Neural progenitor cell (in vitro differentiated cells): ENCODE measurements at regions not wholly inside any gene's neighbourhood (a gene's known extent, or its start where the extent isn't known, plus 50 kb on each side); places are given as distances from the start of the nearest gene placed in this dataset.

Source experiments
- DNase-seq: peaks from one replicate; pipeline ENCODE4 v3.0.0-alpha.2; 2016; ENCODE audit warnings: low spot score
- H2AFZ ChIP-seq: fragments of 200-600 bp; sonication (generic); replicated peaks from 2 replicates; pipeline ENCODE4 v1.6.1; 2016; ENCODE audit warnings: antibody characterized with exemption
- H3F3A ChIP-seq: fragments of 200-600 bp; sonication (generic); 2 replicates; pipeline ENCODE4 v1.6.1; 2016; ENCODE audit warnings: antibody characterized with exemption, low read depth
- H3K27ac ChIP-seq: fragments of 200-600 bp; sonication (generic); 2 replicates; pipeline ENCODE4 v1.5.1; 2016; ENCODE audit warnings: mild to moderate bottlenecking
- H3K27me3 ChIP-seq: fragments of 200-600 bp; sonication (generic); 2 replicates; pipeline ENCODE4 v1.6.1; 2016; ENCODE audit warnings: mild to moderate bottlenecking, moderate library complexity
- H3K36me3 ChIP-seq: fragments of 200-600 bp; sonication (generic); 2 replicates; pipeline ENCODE4 v1.5.1; 2016
- H3K4me1 ChIP-seq: fragments of 200-600 bp; sonication (generic); 2 replicates; pipeline ENCODE4 v1.6.1; 2016; ENCODE audit warnings: mixed run types
- H3K4me2 ChIP-seq: fragments of 200-600 bp; sonication (generic); 2 replicates; pipeline ENCODE4 v1.6.1; 2016
- H3K4me3 ChIP-seq: fragments of 200-600 bp; sonication (generic); 2 replicates; pipeline ENCODE4 v1.5.1; 2016
- H3K79me2 ChIP-seq: fragments of 200-600 bp; sonication (generic); 2 replicates; pipeline ENCODE4 v1.6.1; 2016; ENCODE audit warnings: low read depth
- H3K9ac ChIP-seq: fragments of 200-600 bp; sonication (generic); 2 replicates; pipeline ENCODE4 v1.6.1; 2016
- H3K9me3 ChIP-seq: fragments of 200-600 bp; sonication (generic); 2 replicates; pipeline ENCODE4 v1.5.1; 2016; ENCODE audit warnings: low read depth
- H4K20me1 ChIP-seq: fragments of 200-600 bp; sonication (generic); 2 replicates; pipeline ENCODE4 v1.6.1; 2016; ENCODE audit warnings: low read depth
- H3K27ac Mint-ChIP-seq: 3 replicates; pipeline ENCODE4 v1.8.0; 2021; ENCODE audit warnings: mixed read lengths
- H3K27me3 Mint-ChIP-seq: 2 replicates; pipeline ENCODE4 v1.8.0; 2022; ENCODE audit warnings: low read depth, mild to moderate bottlenecking, inconsistent platforms, moderate library complexity, mixed read lengths; ENCODE audit not compliant: insufficient read depth
- H3K36me3 Mint-ChIP-seq: 3 replicates; pipeline ENCODE4 v1.8.0; 2021; ENCODE audit warnings: mixed read lengths
- H3K4me1 Mint-ChIP-seq: 3 replicates; pipeline ENCODE4 v1.8.0; 2021; ENCODE audit warnings: mixed read lengths
- H3K4me3 Mint-ChIP-seq: 3 replicates; pipeline ENCODE4 v1.8.0; 2021; ENCODE audit warnings: mild to moderate bottlenecking, moderate library complexity, mixed read lengths
- H3K9me3 Mint-ChIP-seq: 3 replicates; pipeline ENCODE4 v1.8.0; 2020; ENCODE audit warnings: mixed read lengths
- CTCF ChIP-seq: fragments of 200-600 bp; sonication (generic); IDR thresholded peaks from 2 replicates; pipeline ENCODE4 v1.5.1; 2017; ENCODE audit warnings: antibody characterized with exemption, mild to moderate bottlenecking
- EZH2 ChIP-seq: fragments of 200-600 bp; sonication (generic); IDR thresholded peaks from 2 replicates; pipeline ENCODE4 v1.6.1; 2017; ENCODE audit warnings: antibody characterized with exemption, mild to moderate bottlenecking, moderate library complexity
- EZH2phosphoT487 ChIP-seq: fragments of 200-600 bp; sonication (generic); IDR thresholded peaks from 2 replicates; pipeline ENCODE4 v1.6.1; 2017; ENCODE audit warnings: antibody characterized with exemption

GRCh38 chr14:28348797-28349196, 417.8 kb upstream of the FOXG1 start:
- no peaks in the 10 kb centered on the region for H3K4me1 ChIP-seq
- no peak overlapping the region for H3K27ac Mint-ChIP-seq
- no peak overlapping the region for H3K4me2 ChIP-seq
- H3K4me3 Mint-ChIP-seq = no peak overlapping the region
- no peaks in the 10 kb centered on the region for H3K27me3 ChIP-seq
- H3K4me3 ChIP-seq = no peak overlapping the region
- no peak for DNase-seq
- no peak overlapping the region for H3K9ac ChIP-seq
- H3K36me3 Mint-ChIP-seq = no peaks in the 10 kb centered on the region
- no peaks in the 10 kb centered on the region for H3K9me3 Mint-ChIP-seq
- H3K79me2 ChIP-seq = no peaks in the 10 kb centered on the region
- no peaks in the 10 kb centered on the region for H3F3A ChIP-seq
- no peak overlapping the region for H3K27ac ChIP-seq
- no peaks in the 10 kb centered on the region for H3K36me3 ChIP-seq
- H4K20me1 ChIP-seq = no peaks in the 10 kb centered on the region
- TF ChIP-seq EZH2phosphoT487 (no peak), EZH2 (no peak), CTCF (no peak)
- no peaks in the 10 kb centered on the region for H3K27me3 Mint-ChIP-seq
- no peaks in the 10 kb centered on the region for H3K4me1 Mint-ChIP-seq
- H3K9me3 ChIP-seq = no peaks in the 10 kb centered on the region
- H2AFZ ChIP-seq = no peak overlapping the region

GRCh38 chr14:28356819-28357218, 409.8 kb upstream of the FOXG1 start:
- Histone ChIP-seq H4K20me1 (no peaks in the 10 kb centered on the region), H3K79me2 (no peaks in the 10 kb centered on the region), H3F3A (no peaks in the 10 kb centered on the region), H3K4me2 (no peak overlapping the region), H3K27ac (no peak overlapping the region), H3K9me3 (peaks cover 8% of the 10 kb centered on the region), H2AFZ (no peak overlapping the region), H3K4me1 (no peaks in the 10 kb centered on the region), H3K36me3 (peaks cover 6% of the 10 kb centered on the region), H3K27me3 (no peaks in the 10 kb centered on the region), H3K4me3 (no peak overlapping the region), H3K9ac (no peak overlapping the region)
- Mint-ChIP-seq H3K27me3 (no peaks in the 10 kb centered on the region), H3K9me3 (peaks cover 12% of the 10 kb centered on the region), H3K27ac (no peak overlapping the region), H3K4me1 (no peaks in the 10 kb centered on the region), H3K36me3 (no peaks in the 10 kb centered on the region), H3K4me3 (no peak overlapping the region)
- DNase-seq = no peak
- TF ChIP-seq EZH2 (no peak), CTCF (no peak), EZH2phosphoT487 (no peak)

GRCh38 chr14:28361486-28361885, 405.1 kb upstream of the FOXG1 start:
- H4K20me1 ChIP-seq = no peaks in the 10 kb centered on the region
- Mint-ChIP-seq H3K36me3 (no peaks in the 10 kb centered on the region), H3K27ac (no peak overlapping the region), H3K27me3 (peaks cover 2% of the 10 kb centered on the region), H3K4me1 (peaks cover 3% of the 10 kb centered on the region), H3K9me3 (peaks cover 29% of the 10 kb centered on the region), H3K4me3 (no peak overlapping the region)
- H3K9ac ChIP-seq = no peak overlapping the region
- H3K4me1 ChIP-seq = no peaks in the 10 kb centered on the region
- H3K4me3 ChIP-seq = no peak overlapping the region
- no peaks in the 10 kb centered on the region for H3F3A ChIP-seq
- H3K27ac ChIP-seq = no peak overlapping the region
- H3K79me2 ChIP-seq = no peaks in the 10 kb centered on the region
- H3K27me3 ChIP-seq = no peaks in the 10 kb centered on the region
- no peak overlapping the region for H2AFZ ChIP-seq
- H3K36me3 ChIP-seq = peaks cover 6% of the 10 kb centered on the region
- no peak for DNase-seq
- peaks cover 20% of the 10 kb centered on the region for H3K9me3 ChIP-seq
- H3K4me2 ChIP-seq = no peak overlapping the region
- TF ChIP-seq EZH2phosphoT487 (no peak), EZH2 (no peak), CTCF (no peak)

GRCh38 chr14:28365510-28365909, 401.1 kb upstream of the FOXG1 start:
- Histone ChIP-seq H3K27ac (no peak overlapping the region), H3K27me3 (no peaks in the 10 kb centered on the region), H4K20me1 (no peaks in the 10 kb centered on the region), H3K9ac (no peak overlapping the region), H3K79me2 (no peaks in the 10 kb centered on the region), H3K36me3 (peaks cover 6% of the 10 kb centered on the region), H3K4me3 (no peak overlapping the region), H3K4me1 (no peaks in the 10 kb centered on the region), H3K9me3 (peaks cover 20% of the 10 kb centered on the region), H2AFZ (no peak overlapping the region), H3K4me2 (no peak overlapping the region), H3F3A (no peaks in the 10 kb centered on the region)
- no peak for DNase-seq
- Mint-ChIP-seq H3K27ac (no peak overlapping the region), H3K36me3 (no peaks in the 10 kb centered on the region), H3K9me3 (peaks cover 26% of the 10 kb centered on the region), H3K4me1 (peaks cover 3% of the 10 kb centered on the region), H3K4me3 (no peak overlapping the region), H3K27me3 (peaks cover 2% of the 10 kb centered on the region)
- TF ChIP-seq EZH2 (no peak), CTCF (no peak)
